SK-N-SH (cell line): ENCODE measurements at regions not wholly inside any gene's neighbourhood (a gene's known extent, or its start where the extent isn't known, plus 50 kb on each side); places are given as distances from the start of the nearest gene placed in this dataset.

Experiments
- CTCF ChIA-PET: fragments of 300-600, 350-600 bp; formaldehyde crosslinking; extraction: SDS; loops from one replicate; lab custom pipeline; 2021; lab: Yijun Ruan, JAX
- POLR2A ChIA-PET: fragments of 350-600 bp; sonication (Branson Sonifier 250); formaldehyde crosslinking; extraction: SDS; loops from one replicate; lab custom pipeline; 2020; ENCODE audit warnings: antibody characterized with exemption, inconsistent platforms; lab: Yijun Ruan, JAX
- DNase-seq: peaks from one replicate; pipeline ENCODE4 v3.0.0; 2012
- H2AFZ ChIP-seq: fragments of 200-600 bp; sonication (generic); 2 replicates; pipeline ENCODE4 v1.8.1; 2016; ENCODE audit warnings: antibody characterized with exemption, mild to moderate bottlenecking, low read depth
- H3F3A ChIP-seq: fragments of 200-600 bp; sonication (generic); replicated peaks from 2 replicates; pipeline ENCODE3; 2016; ENCODE audit warnings: antibody characterized with exemption, mild to moderate bottlenecking; ENCODE audit not compliant: insufficient read depth
- H3K27ac ChIP-seq, 2 experiments: fragments of 200-500 bp in 1 of 2; fragments of 200-600 bp in 1 of 2; sonication (Bioruptor generic) in 1 of 2; sonication (generic), shearing (Covaris generic) in 1 of 2; 2 replicates each; pipeline versions ENCODE4 v1.5.1 to v1.6.1; 2014 to 2016; ENCODE audit warnings: low read depth in 2 of 2, inconsistent platforms in 1 of 2, low read length in 1 of 2, mild to moderate bottlenecking in 1 of 2, mixed read lengths in 1 of 2
- H3K27me3 ChIP-seq: fragments of 200-600 bp; sonication (generic), shearing (Covaris generic); 2 replicates; pipeline ENCODE4 v1.6.1; 2016; ENCODE audit warnings: mixed run types; ENCODE audit not compliant: insufficient read depth
- H3K36me3 ChIP-seq, 2 experiments: fragments of 200-500 bp in 1 of 2; fragments of 200-600 bp in 1 of 2; sonication (Bioruptor generic) in 1 of 2; sonication (generic) in 1 of 2; replicated peaks in 1 of 2; 2 replicates each; pipeline versions ENCODE3 to v1.5.1; 2014 to 2016; ENCODE audit warnings: low read length in 1 of 2, mild to moderate bottlenecking in 1 of 2; ENCODE audit not compliant: insufficient read depth in 2 of 2, control insufficient read depth in 1 of 2
- H3K4me1 ChIP-seq, 2 experiments: fragments of 200-500 bp in 1 of 2; fragments of 200-600 bp in 1 of 2; sonication (Bioruptor generic) in 1 of 2; sonication (generic), shearing (Covaris generic) in 1 of 2; 2 replicates each; pipeline versions ENCODE4 v1.5.1 to v1.6.1; 2014 to 2016; ENCODE audit warnings: low read depth in 1 of 2, low read length in 1 of 2, mixed run types in 1 of 2; ENCODE audit not compliant: insufficient read depth in 2 of 2, control insufficient read depth in 1 of 2
- H3K4me2 ChIP-seq: fragments of 200-600 bp; sonication (generic), shearing (Covaris generic); 2 replicates; pipeline ENCODE4 v1.6.1; 2017; ENCODE audit warnings: mixed run types
- H3K4me3 ChIP-seq, 2 experiments: fragments of 200-500 bp in 1 of 2; fragments of 200-600 bp in 1 of 2; sonication (Bioruptor generic) in 1 of 2; sonication (generic), shearing (Covaris generic) in 1 of 2; 2 replicates each; pipeline versions ENCODE4 v1.5.1 to v1.8.1; 2014 to 2016; ENCODE audit warnings: low read depth in 2 of 2, inconsistent platforms in 1 of 2, low read length in 1 of 2, mild to moderate bottlenecking in 1 of 2, mixed read lengths in 1 of 2, moderate library complexity in 1 of 2
- H3K79me2 ChIP-seq: fragments of 200-600 bp; sonication (generic); 2 replicates; pipeline ENCODE4 v1.8.1; 2017; ENCODE audit warnings: mild to moderate bottlenecking; ENCODE audit not compliant: insufficient read depth
- H3K9ac ChIP-seq: fragments of 200-600 bp; sonication (generic); 2 replicates; pipeline ENCODE4 v1.6.1; 2017; ENCODE audit warnings: mixed run types
- H3K9me2 ChIP-seq: fragments of 200-600 bp; sonication (generic); 2 replicates; pipeline ENCODE4 v1.6.1; 2017; ENCODE audit warnings: mixed run types
- H3K9me3 ChIP-seq: fragments of 200-600 bp; sonication (generic); 2 replicates; pipeline ENCODE4 v1.6.1; 2017; ENCODE audit warnings: mixed run types, mild to moderate bottlenecking, moderate library complexity
- H4K20me1 ChIP-seq: fragments of 200-600 bp; sonication (generic); 2 replicates; pipeline ENCODE4 v1.6.1; 2017; ENCODE audit warnings: mild to moderate bottlenecking, mixed run types; ENCODE audit not compliant: insufficient read depth
- ELF1 ChIP-seq: IDR thresholded peaks from 2 replicates; pipeline ENCODE4 v1.4.0; 2012
- EP300 ChIP-seq, 2 experiments: IDR thresholded peaks; 2 replicates each; pipeline versions ENCODE4 v1.4.0 to v1.6.1; 2012; ENCODE audit warnings: borderline replicate concordance in 1 of 2, low read depth in 1 of 2, low read length in 1 of 2
- FOXM1 ChIP-seq: IDR thresholded peaks from 2 replicates; pipeline ENCODE4 v1.4.0; 2012; ENCODE audit warnings: low read depth, mild to moderate bottlenecking
- GABPA ChIP-seq: IDR thresholded peaks from 2 replicates; pipeline ENCODE4 v1.4.0; 2012; ENCODE audit warnings: low read depth, mild to moderate bottlenecking
- JUND ChIP-seq: IDR thresholded peaks from 2 replicates; pipeline ENCODE4 v1.4.0; 2012
- MAX ChIP-seq: IDR thresholded peaks from 2 replicates; pipeline ENCODE4 v1.4.0; 2012; ENCODE audit warnings: low read depth
- MEF2A ChIP-seq: IDR thresholded peaks from 2 replicates; pipeline ENCODE4 v1.4.0; 2012; ENCODE audit warnings: low read depth, borderline replicate concordance
- NFIC ChIP-seq: IDR thresholded peaks from 2 replicates; pipeline ENCODE4 v1.4.0; 2012; ENCODE audit warnings: borderline replicate concordance
- NRF1 ChIP-seq: IDR thresholded peaks from 2 replicates; pipeline ENCODE4 v1.6.1; 2012; ENCODE audit warnings: low read depth, mild to moderate bottlenecking, low read length
- PBX3 ChIP-seq: IDR thresholded peaks from 2 replicates; pipeline ENCODE4; 2012
- RAD21 ChIP-seq: IDR thresholded peaks from 2 replicates; pipeline ENCODE4 v1.6.1; 2012; ENCODE audit warnings: mild to moderate bottlenecking, low read length
- RCOR1 ChIP-seq: fragments of 150-350 bp; IDR thresholded peaks from 2 replicates; pipeline ENCODE4 v1.6.1; 2017; ENCODE audit warnings: antibody characterized with exemption, low read length
- REST ChIP-seq: IDR thresholded peaks from 2 replicates; pipeline ENCODE4 v1.6.1; 2012; ENCODE audit warnings: mild to moderate bottlenecking, low read depth, low read length, moderate library complexity
- RFX5 ChIP-seq: IDR thresholded peaks from 2 replicates; pipeline ENCODE4 v1.6.1; 2012; ENCODE audit warnings: mild to moderate bottlenecking, improper control_type of control experiment, low read length
- RXRA ChIP-seq: IDR thresholded peaks from 2 replicates; pipeline ENCODE4 v1.4.0; 2012; ENCODE audit warnings: low read depth, mild to moderate bottlenecking, borderline replicate concordance
- SIN3A ChIP-seq: IDR thresholded peaks from 2 replicates; pipeline ENCODE4 v1.6.1; 2012; ENCODE audit warnings: low read depth, mild to moderate bottlenecking, low read length, moderate library complexity, borderline replicate concordance
- TAF1 ChIP-seq: IDR thresholded peaks from 2 replicates; pipeline ENCODE4 v1.6.1; 2012; ENCODE audit warnings: low read depth, mild to moderate bottlenecking, low read length, moderate library complexity, borderline replicate concordance
- TCF12 ChIP-seq: IDR thresholded peaks from 2 replicates; pipeline ENCODE4 v1.4.0; 2012
- TEAD4 ChIP-seq: IDR thresholded peaks from 2 replicates; pipeline ENCODE4 v1.4.0; 2012; ENCODE audit warnings: mild to moderate bottlenecking, borderline replicate concordance; ENCODE audit not compliant: insufficient read depth
- WGBS: methylation state at CpG from one replicate; pipeline ENCODE4 v1.1.6; 2017; ENCODE audit warnings: low lambda C conversion rate; 5-methylcytosine and 5-hydroxymethylcytosine counted together
- TF ChIP-seq, protein P1 (sequence below): fragments of 200-600 bp; sonication (generic); IDR thresholded peaks from 2 replicates; pipeline ENCODE4 v1.6.1; 2017; ENCODE audit warnings: antibody characterized with exemption, mild to moderate bottlenecking, moderate library complexity

DNA sequence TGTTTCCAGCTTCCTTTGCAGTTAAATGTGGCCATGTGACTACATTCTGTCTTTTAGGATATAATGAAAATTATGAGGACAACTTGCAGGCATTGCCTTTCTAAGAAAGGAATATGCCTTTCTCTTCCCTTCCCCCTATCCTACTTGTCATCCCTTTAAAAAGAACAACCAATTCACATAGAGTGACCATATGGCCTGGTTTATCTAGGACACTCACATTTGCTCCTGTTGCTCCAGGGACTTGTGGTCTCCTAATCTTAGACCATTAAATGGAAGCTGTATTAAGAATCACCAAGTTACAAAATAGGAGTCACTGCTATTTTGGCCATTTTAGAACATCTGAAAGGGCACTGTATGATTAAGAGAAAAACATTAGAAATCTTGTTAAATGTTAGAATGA lies 520.3 kb downstream of the DTWD2 start (continued):
- TF ChIP-seq, protein P1, sequence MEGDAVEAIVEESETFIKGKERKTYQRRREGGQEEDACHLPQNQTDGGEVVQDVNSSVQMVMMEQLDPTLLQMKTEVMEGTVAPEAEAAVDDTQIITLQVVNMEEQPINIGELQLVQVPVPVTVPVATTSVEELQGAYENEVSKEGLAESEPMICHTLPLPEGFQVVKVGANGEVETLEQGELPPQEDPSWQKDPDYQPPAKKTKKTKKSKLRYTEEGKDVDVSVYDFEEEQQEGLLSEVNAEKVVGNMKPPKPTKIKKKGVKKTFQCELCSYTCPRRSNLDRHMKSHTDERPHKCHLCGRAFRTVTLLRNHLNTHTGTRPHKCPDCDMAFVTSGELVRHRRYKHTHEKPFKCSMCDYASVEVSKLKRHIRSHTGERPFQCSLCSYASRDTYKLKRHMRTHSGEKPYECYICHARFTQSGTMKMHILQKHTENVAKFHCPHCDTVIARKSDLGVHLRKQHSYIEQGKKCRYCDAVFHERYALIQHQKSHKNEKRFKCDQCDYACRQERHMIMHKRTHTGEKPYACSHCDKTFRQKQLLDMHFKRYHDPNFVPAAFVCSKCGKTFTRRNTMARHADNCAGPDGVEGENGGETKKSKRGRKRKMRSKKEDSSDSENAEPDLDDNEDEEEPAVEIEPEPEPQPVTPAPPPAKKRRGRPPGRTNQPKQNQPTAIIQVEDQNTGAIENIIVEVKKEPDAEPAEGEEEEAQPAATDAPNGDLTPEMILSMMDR: no peak
- TF ChIP-seq RAD21 (no peak), NFIC (no peak), NRF1 (no peak), TAF1 (no peak), RFX5 (no peak), REST (no peak), TEAD4 (no peak), GABPA (no peak)
- TF ChIP-seq, all 33 proteins: peak for 0

DNA sequence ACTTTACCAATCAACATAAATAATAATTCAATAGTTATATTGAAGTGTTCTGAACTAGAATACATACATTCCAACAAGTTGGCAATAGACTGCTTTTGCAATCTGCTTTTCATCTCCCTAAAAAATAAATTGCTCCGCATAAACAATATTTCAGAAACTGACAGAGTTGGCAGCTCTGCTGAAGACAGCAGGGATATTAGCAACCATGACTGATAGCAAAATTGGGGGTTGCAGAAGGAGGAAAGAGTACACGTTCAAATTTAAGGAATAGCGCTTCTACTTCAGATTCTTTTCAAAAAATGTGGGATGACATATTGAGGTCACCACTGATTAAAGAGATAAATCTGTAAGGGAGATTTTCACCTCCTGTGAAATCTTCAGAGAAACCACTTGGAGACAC lies 521.2 kb downstream of the DTWD2 start:
- Histone ChIP-seq H3K9me3 (no peaks in the 10 kb centered on the region), H3K4me1 (no peaks in the 10 kb centered on the region)
- WGBS: 52% methylated on average over 3 of the region's 3 CpGs

DNA sequence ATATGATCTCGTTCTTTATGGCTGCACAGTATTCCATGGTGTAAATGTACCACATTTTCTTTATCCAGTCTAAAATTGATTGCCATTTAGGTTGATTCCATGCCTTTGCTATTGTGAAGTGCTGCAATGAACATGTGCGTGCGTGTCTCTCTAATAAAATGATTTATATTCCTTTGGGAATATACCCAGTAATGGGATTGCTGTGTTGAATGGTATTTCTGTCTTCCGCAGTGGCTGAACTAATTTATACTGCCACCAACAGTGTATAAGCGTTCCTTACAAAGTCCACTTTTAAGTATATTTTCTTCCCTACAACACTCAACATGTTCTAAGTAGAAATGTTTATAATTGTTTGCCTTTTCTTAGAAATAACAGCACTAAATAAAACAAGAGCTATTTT lies 521.9 kb downstream of the DTWD2 start:
- CTCF ChIA-PET: no interaction called here
- 33% methylated on average over 5 of the region's 5 CpGs for WGBS
- H3F3A ChIP-seq: no peaks in the 10 kb centered on the region
- no peaks in the 10 kb centered on the region for H3K9me2 ChIP-seq
- POLR2A ChIA-PET: no interaction called here
- H3K9ac ChIP-seq: no peak overlapping the region
- no peaks in the 10 kb centered on the region for H3K9me3 ChIP-seq
- H3K4me3 ChIP-seq: no peak overlapping the region
- DNase-seq: no peak
- H3K4me1 ChIP-seq: no peaks in the 10 kb centered on the region
- no peaks in the 10 kb centered on the region for H3K36me3 ChIP-seq
- H3K27me3 ChIP-seq: no peaks in the 10 kb centered on the region
- H4K20me1 ChIP-seq: no peaks in the 10 kb centered on the region
- H3K27ac ChIP-seq: no peak overlapping the region
- H3K4me2 ChIP-seq: no peak overlapping the region
- H3K79me2 ChIP-seq: no peaks in the 10 kb centered on the region
- H2AFZ ChIP-seq: no peak overlapping the region
- TF ChIP-seq RCOR1: no peak
- TF ChIP-seq RAD21: no peak
- no peak for TF ChIP-seq PBX3
- TF ChIP-seq JUND: no peak
- no peak for TF ChIP-seq TEAD4
- no peak for TF ChIP-seq ELF1
- no peak for TF ChIP-seq SIN3A
- no peak for TF ChIP-seq GABPA
- no peak for TF ChIP-seq TCF12
- TF ChIP-seq MAX: no peak
- no peak for TF ChIP-seq FOXM1
- no peak for TF ChIP-seq RFX5

More for the DNA sequence above, 521.2 kb downstream of the DTWD2 start:
- H3K36me3 ChIP-seq: no peaks in the 10 kb centered on the region
- no peaks in the 10 kb centered on the region for H3F3A ChIP-seq
- no peaks in the 10 kb centered on the region for H3K9me2 ChIP-seq
- no peaks in the 10 kb centered on the region for H4K20me1 ChIP-seq
- DNase-seq: no peak
- H3K9ac ChIP-seq: no peak overlapping the region
- CTCF ChIA-PET: no interaction called here
- no peak overlapping the region for H3K4me2 ChIP-seq
- no peaks in the 10 kb centered on the region for H3K27me3 ChIP-seq
- H3K4me3 ChIP-seq: no peak overlapping the region
- no peaks in the 10 kb centered on the region for H3K79me2 ChIP-seq
- POLR2A ChIA-PET: no interaction called here
- H3K27ac ChIP-seq: no peak overlapping the region
- TF ChIP-seq EP300 (IDR thresholded peaks at IDR 0.05; ENCODE audit: borderline replicate concordance in 1 of 2, low read depth in 1 of 2, low read length in 1 of 2): no peak
- no peak for TF ChIP-seq TCF12
- TF ChIP-seq NRF1: no peak
- no peak for TF ChIP-seq RXRA
- no peak for TF ChIP-seq MEF2A
- no peak for TF ChIP-seq JUND
- no peak overlapping the region for H2AFZ ChIP-seq
